Subcutaneous abdominal adipose tissue (tissue), 5 donors: ENCODE measurements at regions not wholly inside any gene's neighbourhood (a gene's known extent, or its start where the extent isn't known, plus 50 kb on each side); places are given as distances from the start of the nearest gene placed in this dataset.
"Not testable (repeated sequence)": the region's sequence is repeated elsewhere in the genome, so short reads cannot be mapped to it uniquely, and the experiment has no call there.

Experiments used
- H3K27ac ChIP-seq: one replicate; pipeline ENCODE4 v1.7.0; 2013; ENCODE audit warnings: low read depth, mild to moderate bottlenecking, inconsistent platforms, low read length, moderate library complexity
- H3K27me3 ChIP-seq, 5 donors: one replicate each; pipeline ENCODE4 v1.7.0; 2013; ENCODE audit warnings: low read length in 5 of 5, inconsistent platforms in 1 of 5; ENCODE audit not compliant: control insufficient read depth in 5 of 5, insufficient read depth in 4 of 5
- H3K36me3 ChIP-seq, 5 donors: one replicate each; pipeline ENCODE4 v1.7.0; 2013; ENCODE audit warnings: low read length in 5 of 5; ENCODE audit not compliant: control insufficient read depth in 5 of 5, insufficient read depth in 5 of 5
- H3K4me1 ChIP-seq, 5 donors: one replicate each; pipeline ENCODE4 v1.7.0; 2013; ENCODE audit warnings: low read length in 5 of 5, mild to moderate bottlenecking in 3 of 5, moderate library complexity in 1 of 5; ENCODE audit not compliant: control insufficient read depth in 5 of 5, insufficient read depth in 5 of 5
- H3K4me3 ChIP-seq, 5 donors: one replicate each; pipeline ENCODE4 v1.7.0; 2013; ENCODE audit warnings: low read length in 5 of 5, low read depth in 1 of 5
- H3K9ac ChIP-seq, 5 donors: one replicate each; pipeline ENCODE4 v1.7.0; 2013; ENCODE audit warnings: low read length in 5 of 5, mild to moderate bottlenecking in 4 of 5, moderate library complexity in 3 of 5
- H3K9me3 ChIP-seq, 5 donors: one replicate each; pipeline ENCODE4 v1.7.0; 2013; ENCODE audit warnings: low read length in 5 of 5; ENCODE audit not compliant: control insufficient read depth in 5 of 5
- donor health status: healthy.
- donor health status: healthy.
- donor health status: healthy.
- donor health status: healthy.
- donor health status: healthy.

DNA sequence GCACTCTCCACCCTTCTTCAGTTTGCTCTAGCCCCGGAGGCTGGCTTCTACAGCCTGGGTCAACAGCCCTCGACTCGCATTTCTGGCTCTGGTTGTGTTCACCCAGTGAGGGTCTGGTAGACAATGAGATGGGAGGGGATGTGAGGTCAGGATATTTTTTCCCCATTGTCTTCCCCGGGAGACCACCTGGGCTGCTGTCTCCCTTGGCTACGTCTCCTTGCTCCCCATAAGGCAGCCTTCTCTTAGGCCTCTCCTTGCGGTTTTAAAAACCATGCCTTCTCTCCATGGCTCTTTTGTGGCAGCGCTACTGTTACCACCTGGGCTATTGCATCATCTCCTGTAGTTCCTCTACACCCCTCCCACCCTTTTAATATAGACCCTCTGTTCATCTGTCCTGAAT lies 327.6 kb upstream of the NOTCH2NLA start:
- not testable (repeated sequence) for H3K36me3 ChIP-seq, H3K4me1 ChIP-seq, H3K27ac ChIP-seq, H3K9ac ChIP-seq, H3K9me3 ChIP-seq, H3K27me3 ChIP-seq, H3K4me3 ChIP-seq

DNA sequence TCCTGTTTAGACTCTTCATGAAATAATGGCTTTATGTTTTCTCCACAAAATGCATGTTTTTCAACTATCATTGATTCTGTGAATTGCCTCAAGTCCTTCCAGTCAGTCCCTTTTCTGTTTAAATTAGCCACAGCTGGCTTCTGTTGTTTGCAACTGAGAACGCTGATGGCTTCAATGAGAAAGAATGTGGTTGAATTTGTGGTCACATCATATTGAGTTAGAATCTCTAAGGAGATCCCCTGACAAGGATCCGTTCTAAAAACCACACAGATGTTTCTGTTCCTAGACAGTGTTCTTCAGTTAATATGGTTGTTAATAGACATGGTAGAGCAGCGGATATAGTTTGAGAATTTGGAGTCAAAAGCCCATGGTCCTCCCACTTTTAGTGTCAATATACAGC lies 323.6 kb upstream of the NOTCH2NLA start:
- H3K4me3 ChIP-seq, H3K4me1 ChIP-seq, H3K27ac ChIP-seq, H3K36me3 ChIP-seq, H3K9ac ChIP-seq, H3K27me3 ChIP-seq, H3K9me3 ChIP-seq: not testable (repeated sequence)

DNA sequence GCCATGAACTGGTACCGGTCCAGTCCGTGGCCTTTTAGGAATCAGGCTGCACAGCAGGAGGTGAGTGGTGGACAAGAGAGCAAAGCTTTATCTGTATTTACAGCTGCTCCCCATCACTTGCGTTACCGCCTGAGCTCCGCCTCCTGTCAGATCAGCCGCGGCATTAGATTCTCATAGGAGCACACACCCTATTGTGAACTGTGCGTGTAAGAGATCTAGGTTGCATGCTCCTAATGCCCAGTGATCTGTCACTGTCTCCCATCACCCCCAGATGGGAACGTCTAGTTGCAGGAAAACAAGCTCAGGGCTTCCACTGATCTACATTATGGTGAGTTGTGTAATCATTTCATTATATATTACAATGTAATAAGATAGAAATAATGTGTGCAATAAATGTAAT lies 319.9 kb upstream of the NOTCH2NLA start:
- H3K4me1 ChIP-seq, H3K4me3 ChIP-seq, H3K36me3 ChIP-seq, H3K27me3 ChIP-seq, H3K27ac ChIP-seq, H3K9ac ChIP-seq, H3K9me3 ChIP-seq: not testable (repeated sequence)

DNA sequence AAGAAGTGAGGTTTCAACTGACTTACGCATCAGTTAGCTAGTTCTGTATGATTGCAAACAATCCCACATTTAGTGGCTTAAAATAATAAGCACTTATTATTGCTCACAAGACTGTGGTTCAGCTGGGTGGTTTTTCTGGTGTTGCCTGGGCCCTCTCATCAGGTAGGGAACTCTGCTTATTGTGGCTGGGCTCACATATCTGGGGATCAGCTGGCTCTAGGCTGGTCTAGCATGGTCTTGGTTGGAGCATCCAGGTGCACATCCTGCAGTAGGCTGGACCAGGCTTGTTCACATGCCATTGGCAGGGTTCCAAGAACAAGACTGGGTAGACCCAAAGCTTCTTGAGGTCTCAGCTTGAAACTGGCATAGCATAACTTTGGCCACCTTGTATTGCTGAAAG lies 317.4 kb upstream of the NOTCH2NLA start:
- not testable (repeated sequence) for H3K4me1 ChIP-seq, H3K9me3 ChIP-seq, H3K36me3 ChIP-seq, H3K4me3 ChIP-seq, H3K27me3 ChIP-seq, H3K9ac ChIP-seq, H3K27ac ChIP-seq

DNA sequence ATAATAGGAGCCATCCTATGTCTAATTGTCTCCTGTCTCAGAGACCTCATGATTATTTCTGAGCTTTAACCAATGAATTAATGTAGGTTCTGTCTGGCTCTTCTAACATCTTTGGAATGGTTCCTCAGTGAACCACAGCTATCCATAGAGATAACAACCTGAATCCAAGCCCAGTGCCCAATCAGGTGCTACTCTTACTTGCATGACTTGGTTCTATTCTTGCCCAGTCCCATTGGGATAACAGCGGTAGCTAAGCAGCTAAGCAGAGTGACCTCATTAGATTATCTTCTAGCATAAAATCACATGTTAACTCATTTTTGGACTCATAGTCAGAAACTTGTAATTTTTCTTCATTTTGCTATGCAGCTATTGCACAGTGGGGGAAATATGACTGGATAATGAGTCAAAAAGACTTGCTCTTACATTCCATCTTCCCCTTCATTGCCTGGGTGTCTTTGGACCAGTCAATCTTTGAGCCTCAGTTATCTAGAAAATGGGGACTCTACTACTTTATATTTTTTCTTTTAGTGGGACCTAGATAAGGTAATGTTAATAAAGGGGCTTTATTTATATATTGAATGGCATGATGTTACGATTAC lies 309.1 kb upstream of the NOTCH2NLA start:
- not testable (repeated sequence) for H3K36me3 ChIP-seq, H3K27ac ChIP-seq, H3K4me3 ChIP-seq, H3K27me3 ChIP-seq, H3K4me1 ChIP-seq, H3K9me3 ChIP-seq, H3K9ac ChIP-seq

DNA sequence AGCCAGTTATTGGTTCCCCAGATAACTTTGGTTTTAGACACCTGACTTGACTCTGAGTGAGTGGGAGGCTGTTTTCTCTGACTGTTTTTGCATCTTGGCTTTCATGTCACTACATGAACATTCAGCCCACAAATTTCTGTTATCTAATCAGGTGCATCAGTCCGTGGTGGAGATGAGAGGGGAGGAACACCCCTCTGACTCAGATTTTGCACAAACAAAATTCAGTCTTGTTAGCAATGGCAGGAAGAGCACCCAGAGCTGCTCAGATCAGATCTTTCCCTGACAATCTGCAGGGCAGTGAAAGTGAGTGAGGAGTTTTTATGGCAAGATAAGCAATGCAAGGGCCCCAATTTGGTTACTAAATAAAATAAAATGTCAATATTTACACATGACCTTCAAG lies 307.2 kb upstream of the NOTCH2NLA start:
- not testable (repeated sequence) for H3K4me1 ChIP-seq, H3K9ac ChIP-seq, H3K4me3 ChIP-seq, H3K36me3 ChIP-seq, H3K27ac ChIP-seq, H3K27me3 ChIP-seq, H3K9me3 ChIP-seq

DNA sequence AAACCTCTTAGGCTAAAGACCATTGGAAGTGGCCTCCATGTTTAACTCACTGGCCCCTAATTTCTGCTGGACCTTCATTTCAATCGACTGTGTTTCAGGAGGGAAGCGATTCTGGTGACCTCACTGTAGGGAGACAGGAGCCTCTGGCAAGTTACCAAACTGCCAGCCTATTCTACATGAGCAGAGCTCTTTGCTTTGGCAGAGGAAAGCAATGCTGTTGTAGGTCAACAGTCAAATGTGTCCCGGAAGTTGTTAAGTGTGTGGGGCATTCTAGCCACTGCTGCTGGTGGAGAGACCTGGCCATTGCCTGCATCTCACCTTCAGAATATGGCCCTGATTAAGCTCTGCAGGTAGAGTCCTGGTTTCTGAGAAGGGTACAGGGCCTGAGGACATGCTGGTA lies 306.8 kb upstream of the NOTCH2NLA start:
- not testable (repeated sequence) for H3K4me1 ChIP-seq, H3K4me3 ChIP-seq, H3K9ac ChIP-seq, H3K27ac ChIP-seq, H3K36me3 ChIP-seq, H3K9me3 ChIP-seq, H3K27me3 ChIP-seq

DNA sequence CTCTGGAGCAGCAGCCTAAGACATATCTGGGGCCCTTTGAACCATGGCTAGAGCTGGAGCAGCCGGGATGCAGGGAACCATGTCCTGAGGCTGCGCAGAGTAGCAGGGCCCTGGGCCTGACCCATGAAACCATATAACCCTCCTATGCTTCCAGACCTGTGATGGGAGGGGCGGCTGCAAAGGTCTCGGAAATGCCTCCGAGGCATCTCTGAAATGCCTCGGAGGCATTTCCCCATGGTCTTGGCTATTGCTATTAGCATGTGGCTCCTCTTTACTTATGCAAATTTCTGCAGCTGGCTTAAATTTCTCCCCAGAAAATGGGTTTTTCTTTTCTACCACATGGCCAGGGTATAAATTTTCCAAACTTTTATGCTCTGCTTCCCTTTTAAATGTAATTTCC lies 302.1 kb upstream of the NOTCH2NLA start:
- H3K4me1 ChIP-seq, H3K4me3 ChIP-seq, H3K9me3 ChIP-seq, H3K27me3 ChIP-seq, H3K9ac ChIP-seq, H3K36me3 ChIP-seq, H3K27ac ChIP-seq: not testable (repeated sequence)

DNA sequence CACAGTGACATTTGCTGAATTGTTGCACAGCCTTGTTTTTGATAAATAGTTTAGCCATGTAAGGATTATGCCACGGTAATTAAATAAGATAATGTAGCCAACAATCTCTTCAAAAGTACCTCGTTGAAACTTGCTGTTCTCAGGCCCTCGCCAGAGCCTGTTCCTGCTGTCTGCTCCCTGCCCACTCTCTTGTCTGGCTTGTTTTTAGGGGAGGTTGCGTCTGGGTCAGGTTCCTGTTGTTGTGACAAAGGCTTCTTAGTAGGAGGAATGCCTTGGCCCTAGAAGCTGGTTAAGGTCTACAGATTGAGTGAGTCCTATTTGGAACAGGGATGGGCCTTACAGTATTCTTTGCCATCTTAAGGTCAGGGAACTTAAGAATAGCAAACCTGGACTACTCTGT lies 294.0 kb upstream of the NOTCH2NLA start:
- H3K4me3 ChIP-seq, H3K27ac ChIP-seq, H3K9ac ChIP-seq, H3K27me3 ChIP-seq, H3K36me3 ChIP-seq, H3K4me1 ChIP-seq, H3K9me3 ChIP-seq: not testable (repeated sequence)

DNA sequence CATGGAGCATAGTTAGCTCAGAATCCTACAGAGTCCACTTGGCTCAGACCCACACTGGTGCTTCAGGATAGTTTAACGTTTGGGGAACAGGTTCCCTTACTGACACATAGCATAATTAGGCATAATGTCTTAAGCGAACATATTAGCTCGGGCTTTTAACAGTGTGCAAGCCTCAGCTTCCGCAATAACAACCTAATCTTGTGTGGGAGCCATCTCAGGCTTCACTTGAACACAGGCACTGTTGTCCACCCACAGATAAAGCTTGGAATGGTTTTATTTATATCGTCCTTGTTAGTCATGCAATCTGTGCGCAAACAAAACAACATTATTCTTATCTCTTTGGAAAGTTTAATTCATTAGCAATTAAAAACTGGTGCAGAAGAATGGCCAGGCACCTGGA lies 293.5 kb upstream of the NOTCH2NLA start:
- H3K27me3 ChIP-seq, H3K27ac ChIP-seq, H3K9me3 ChIP-seq, H3K4me3 ChIP-seq, H3K36me3 ChIP-seq, H3K9ac ChIP-seq, H3K4me1 ChIP-seq: not testable (repeated sequence)

DNA sequence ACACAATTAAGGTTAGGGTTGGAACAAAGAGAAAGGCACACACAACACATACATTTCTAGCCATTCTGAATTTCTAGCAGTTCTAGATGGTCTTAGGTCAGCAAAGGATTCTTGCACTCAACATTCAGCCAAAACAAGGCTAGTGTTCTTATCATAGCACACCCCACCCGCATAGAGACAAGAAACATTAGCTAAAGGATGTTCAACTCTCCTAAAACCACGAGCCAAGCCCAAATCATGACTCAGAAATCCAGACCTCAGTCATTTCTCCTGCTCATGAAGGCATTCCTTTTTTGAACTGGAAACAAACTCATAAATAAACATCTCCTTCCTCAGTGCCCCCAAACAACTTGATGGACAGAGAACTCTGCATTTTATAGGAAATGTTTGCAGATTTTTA lies 293.0 kb upstream of the NOTCH2NLA start:
- not testable (repeated sequence) for H3K9me3 ChIP-seq, H3K4me3 ChIP-seq, H3K27me3 ChIP-seq, H3K36me3 ChIP-seq, H3K9ac ChIP-seq, H3K27ac ChIP-seq, H3K4me1 ChIP-seq
